WTC11 (cell line): ENCODE measurements at regions not wholly inside any gene's neighbourhood (a gene's known extent, or its start where the extent isn't known, plus 50 kb on each side); places are given as distances from the start of the nearest gene placed in this dataset.

ENCODE experiments used
- ATAC-seq: fragments of 200-7000 bp; cut with Tn5 transposase; 2 replicates; pipeline ENCODE4 v1.10.0; 2021; ENCODE audit warnings: mild to moderate bottlenecking, moderate library complexity
- CTCF ChIA-PET: fragments of 300-600 bp; sonication (Branson Sonifier 250); formaldehyde crosslinking; loops from one replicate; lab custom pipeline; 2021; ENCODE audit warnings: antibody characterized with exemption; lab: Charles Lee
- POLR2A ChIA-PET: fragments of 350-600 bp; sonication (Branson Sonifier 250); formaldehyde crosslinking; loops from one replicate; lab custom pipeline; 2021; ENCODE audit warnings: antibody characterized with exemption; lab: Charles Lee
- DNase-seq: peaks from one replicate; pipeline ENCODE4 v3.0.0; 2021; ENCODE audit warnings: low spot score
- H3K27ac Mint-ChIP-seq: 2 replicates; pipeline ENCODE4 v1.8.0; 2021; ENCODE audit warnings: mixed read lengths
- H3K27me3 Mint-ChIP-seq: 2 replicates; pipeline ENCODE4 v1.8.0; 2021; ENCODE audit warnings: low read depth, mild to moderate bottlenecking, moderate library complexity, mixed read lengths
- H3K36me3 Mint-ChIP-seq: 2 replicates; pipeline ENCODE4 v1.8.0; 2021; ENCODE audit warnings: mixed read lengths
- H3K4me1 Mint-ChIP-seq: 2 replicates; pipeline ENCODE4 v1.8.0; 2022; ENCODE audit warnings: mixed read lengths
- H3K4me3 Mint-ChIP-seq: 2 replicates; pipeline ENCODE4 v1.8.0; 2021; ENCODE audit warnings: mild to moderate bottlenecking, moderate library complexity, mixed read lengths
- H3K9me3 Mint-ChIP-seq: 2 replicates; pipeline ENCODE4 v1.8.0; 2021; ENCODE audit warnings: mixed read lengths
- ATF1 ChIP-seq: sonication (generic); formaldehyde crosslinking; IDR thresholded peaks from 2 replicates; pipeline ENCODE4 v1.8.1; 2023; ENCODE audit warnings: mild to moderate bottlenecking, moderate library complexity, missing genetic modification reagents
- ETV6 ChIP-seq: sonication (generic); formaldehyde crosslinking; IDR thresholded peaks from 2 replicates; pipeline ENCODE4 v1.8.1; 2022; ENCODE audit warnings: mild to moderate bottlenecking, missing genetic modification reagents
- FOXJ3 ChIP-seq: sonication (generic); formaldehyde crosslinking; IDR thresholded peaks from 2 replicates; pipeline ENCODE4 v1.9.0; 2021; ENCODE audit warnings: missing genetic modification reagents, mild to moderate bottlenecking, borderline replicate concordance
- GABPB1 ChIP-seq: sonication (generic); formaldehyde crosslinking; IDR thresholded peaks from 2 replicates; pipeline ENCODE4 v1.8.1; 2023; ENCODE audit warnings: mild to moderate bottlenecking, missing genetic modification reagents
- JAZF1 ChIP-seq: fragments of 250-450 bp; sonication (Bioruptor Pico); IDR thresholded peaks from 2 replicates; pipeline ENCODE4 v1.9.0; 2021; ENCODE audit warnings: moderate library complexity, mild to moderate bottlenecking, inconsistent platforms
- NFYB ChIP-seq: sonication (generic); formaldehyde crosslinking; conservative IDR thresholded peaks from 2 replicates; pipeline ENCODE4 v1.8.0; 2022; ENCODE audit warnings: low read depth, missing genetic modification reagents
- SOX15 ChIP-seq: fragments of 250-450 bp; sonication (Bioruptor Pico); IDR thresholded peaks from 2 replicates; pipeline ENCODE4 v1.9.0; 2021; ENCODE audit warnings: mild to moderate bottlenecking
- ZNF121 ChIP-seq: sonication (generic); formaldehyde crosslinking; IDR thresholded peaks from 2 replicates; pipeline ENCODE4 v1.8.0; 2023; ENCODE audit warnings: missing genetic modification reagents
- ZNF219 ChIP-seq: sonication (generic); formaldehyde crosslinking; IDR thresholded peaks from 2 replicates; pipeline ENCODE4 v1.8.0; 2023; ENCODE audit warnings: missing genetic modification reagents, mild to moderate bottlenecking, borderline replicate concordance
- ZNF263 ChIP-seq: sonication (generic); formaldehyde crosslinking; IDR thresholded peaks from 2 replicates; pipeline ENCODE4 v1.8.1; 2022; ENCODE audit warnings: low read depth, mild to moderate bottlenecking, moderate library complexity, missing genetic modification reagents
- ZNF317 ChIP-seq: sonication (generic); formaldehyde crosslinking; IDR thresholded peaks from 2 replicates; pipeline ENCODE4 v1.8.1; 2023; ENCODE audit warnings: low read depth, mild to moderate bottlenecking, moderate library complexity, missing genetic modification reagents, borderline replicate concordance
- ZNF416 ChIP-seq: fragments of 250-450 bp; sonication (Bioruptor Pico); IDR thresholded peaks from 2 replicates; pipeline ENCODE4 v1.9.0; 2021; ENCODE audit warnings: mild to moderate bottlenecking, inconsistent platforms
- TF ChIP-seq, protein P1 (sequence below): sonication (generic); formaldehyde crosslinking; IDR thresholded peaks from 2 replicates; pipeline ENCODE4 v1.8.0; 2022; ENCODE audit warnings: missing genetic modification reagents
- TF ChIP-seq, protein P2 (sequence below): sonication (generic); formaldehyde crosslinking; IDR thresholded peaks from 2 replicates; pipeline ENCODE4 v1.8.0; 2022; ENCODE audit warnings: mild to moderate bottlenecking, missing genetic modification reagents
- TF ChIP-seq, protein P3 (sequence below): sonication (generic); formaldehyde crosslinking; IDR thresholded peaks from 2 replicates; pipeline ENCODE4 v1.8.1; 2023; ENCODE audit warnings: mild to moderate bottlenecking, missing genetic modification reagents
- TF ChIP-seq, protein P4 (sequence below): sonication (generic); formaldehyde crosslinking; IDR thresholded peaks from 2 replicates; pipeline ENCODE4 v1.8.0; 2023; ENCODE audit warnings: mild to moderate bottlenecking, missing genetic modification reagents
- TF ChIP-seq, protein P5 (sequence below): sonication (generic); formaldehyde crosslinking; conservative IDR thresholded peaks from 2 replicates; pipeline ENCODE4 v1.8.1; 2023; ENCODE audit warnings: mild to moderate bottlenecking, low read depth, missing genetic modification reagents, moderate library complexity
- TF ChIP-seq, protein P6 (sequence below): sonication (generic); formaldehyde crosslinking; IDR thresholded peaks from 2 replicates; pipeline ENCODE4 v1.8.1; 2023; ENCODE audit warnings: mild to moderate bottlenecking, missing genetic modification reagents, moderate library complexity
- TF ChIP-seq, protein P7 (sequence below): fragments of 250-450 bp; sonication (Bioruptor Pico); conservative IDR thresholded peaks from 2 replicates; pipeline ENCODE4 v1.9.0; 2021; ENCODE audit warnings: mild to moderate bottlenecking

DNA sequence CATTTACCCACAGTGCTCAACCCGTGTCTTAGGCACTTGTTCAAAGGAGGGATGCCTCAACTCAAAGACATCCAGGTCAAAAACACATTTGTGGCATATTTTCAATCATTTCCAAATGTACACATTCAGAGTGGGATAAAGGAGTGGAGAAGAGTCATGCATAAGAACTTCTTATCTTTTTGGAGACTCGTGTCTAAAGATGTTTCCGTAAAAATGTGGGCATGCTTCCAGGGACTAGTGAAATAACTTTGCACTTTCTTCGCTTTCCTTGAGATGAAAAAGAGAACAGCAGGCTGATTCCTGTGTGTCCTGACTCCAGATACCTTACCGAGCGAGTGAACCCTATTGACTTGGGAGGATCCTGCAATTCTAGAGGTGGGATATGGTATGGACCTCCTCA, 256.6 kb upstream of the KCNJ16 start (continued):
- TF ChIP-seq, protein P1, sequence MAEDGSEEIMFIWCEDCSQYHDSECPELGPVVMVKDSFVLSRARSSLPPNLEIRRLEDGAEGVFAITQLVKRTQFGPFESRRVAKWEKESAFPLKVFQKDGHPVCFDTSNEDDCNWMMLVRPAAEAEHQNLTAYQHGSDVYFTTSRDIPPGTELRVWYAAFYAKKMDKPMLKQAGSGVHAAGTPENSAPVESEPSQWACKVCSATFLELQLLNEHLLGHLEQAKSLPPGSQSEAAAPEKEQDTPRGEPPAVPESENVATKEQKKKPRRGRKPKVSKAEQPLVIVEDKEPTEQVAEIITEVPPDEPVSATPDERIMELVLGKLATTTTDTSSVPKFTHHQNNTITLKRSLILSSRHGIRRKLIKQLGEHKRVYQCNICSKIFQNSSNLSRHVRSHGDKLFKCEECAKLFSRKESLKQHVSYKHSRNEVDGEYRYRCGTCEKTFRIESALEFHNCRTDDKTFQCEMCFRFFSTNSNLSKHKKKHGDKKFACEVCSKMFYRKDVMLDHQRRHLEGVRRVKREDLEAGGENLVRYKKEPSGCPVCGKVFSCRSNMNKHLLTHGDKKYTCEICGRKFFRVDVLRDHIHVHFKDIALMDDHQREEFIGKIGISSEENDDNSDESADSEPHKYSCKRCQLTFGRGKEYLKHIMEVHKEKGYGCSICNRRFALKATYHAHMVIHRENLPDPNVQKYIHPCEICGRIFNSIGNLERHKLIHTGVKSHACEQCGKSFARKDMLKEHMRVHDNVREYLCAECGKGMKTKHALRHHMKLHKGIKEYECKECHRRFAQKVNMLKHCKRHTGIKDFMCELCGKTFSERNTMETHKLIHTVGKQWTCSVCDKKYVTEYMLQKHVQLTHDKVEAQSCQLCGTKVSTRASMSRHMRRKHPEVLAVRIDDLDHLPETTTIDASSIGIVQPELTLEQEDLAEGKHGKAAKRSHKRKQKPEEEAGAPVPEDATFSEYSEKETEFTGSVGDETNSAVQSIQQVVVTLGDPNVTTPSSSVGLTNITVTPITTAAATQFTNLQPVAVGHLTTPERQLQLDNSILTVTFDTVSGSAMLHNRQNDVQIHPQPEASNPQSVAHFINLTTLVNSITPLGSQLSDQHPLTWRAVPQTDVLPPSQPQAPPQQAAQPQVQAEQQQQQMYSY (CRISPR knock-in tag) = no peak
- TF ChIP-seq, protein P2, sequence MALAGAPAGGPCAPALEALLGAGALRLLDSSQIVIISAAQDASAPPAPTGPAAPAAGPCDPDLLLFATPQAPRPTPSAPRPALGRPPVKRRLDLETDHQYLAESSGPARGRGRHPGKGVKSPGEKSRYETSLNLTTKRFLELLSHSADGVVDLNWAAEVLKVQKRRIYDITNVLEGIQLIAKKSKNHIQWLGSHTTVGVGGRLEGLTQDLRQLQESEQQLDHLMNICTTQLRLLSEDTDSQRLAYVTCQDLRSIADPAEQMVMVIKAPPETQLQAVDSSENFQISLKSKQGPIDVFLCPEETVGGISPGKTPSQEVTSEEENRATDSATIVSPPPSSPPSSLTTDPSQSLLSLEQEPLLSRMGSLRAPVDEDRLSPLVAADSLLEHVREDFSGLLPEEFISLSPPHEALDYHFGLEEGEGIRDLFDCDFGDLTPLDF (CRISPR knock-in tag) = no peak
- TF ChIP-seq, protein P3, sequence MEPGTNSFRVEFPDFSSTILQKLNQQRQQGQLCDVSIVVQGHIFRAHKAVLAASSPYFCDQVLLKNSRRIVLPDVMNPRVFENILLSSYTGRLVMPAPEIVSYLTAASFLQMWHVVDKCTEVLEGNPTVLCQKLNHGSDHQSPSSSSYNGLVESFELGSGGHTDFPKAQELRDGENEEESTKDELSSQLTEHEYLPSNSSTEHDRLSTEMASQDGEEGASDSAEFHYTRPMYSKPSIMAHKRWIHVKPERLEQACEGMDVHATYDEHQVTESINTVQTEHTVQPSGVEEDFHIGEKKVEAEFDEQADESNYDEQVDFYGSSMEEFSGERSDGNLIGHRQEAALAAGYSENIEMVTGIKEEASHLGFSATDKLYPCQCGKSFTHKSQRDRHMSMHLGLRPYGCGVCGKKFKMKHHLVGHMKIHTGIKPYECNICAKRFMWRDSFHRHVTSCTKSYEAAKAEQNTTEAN = no peak

DNA sequence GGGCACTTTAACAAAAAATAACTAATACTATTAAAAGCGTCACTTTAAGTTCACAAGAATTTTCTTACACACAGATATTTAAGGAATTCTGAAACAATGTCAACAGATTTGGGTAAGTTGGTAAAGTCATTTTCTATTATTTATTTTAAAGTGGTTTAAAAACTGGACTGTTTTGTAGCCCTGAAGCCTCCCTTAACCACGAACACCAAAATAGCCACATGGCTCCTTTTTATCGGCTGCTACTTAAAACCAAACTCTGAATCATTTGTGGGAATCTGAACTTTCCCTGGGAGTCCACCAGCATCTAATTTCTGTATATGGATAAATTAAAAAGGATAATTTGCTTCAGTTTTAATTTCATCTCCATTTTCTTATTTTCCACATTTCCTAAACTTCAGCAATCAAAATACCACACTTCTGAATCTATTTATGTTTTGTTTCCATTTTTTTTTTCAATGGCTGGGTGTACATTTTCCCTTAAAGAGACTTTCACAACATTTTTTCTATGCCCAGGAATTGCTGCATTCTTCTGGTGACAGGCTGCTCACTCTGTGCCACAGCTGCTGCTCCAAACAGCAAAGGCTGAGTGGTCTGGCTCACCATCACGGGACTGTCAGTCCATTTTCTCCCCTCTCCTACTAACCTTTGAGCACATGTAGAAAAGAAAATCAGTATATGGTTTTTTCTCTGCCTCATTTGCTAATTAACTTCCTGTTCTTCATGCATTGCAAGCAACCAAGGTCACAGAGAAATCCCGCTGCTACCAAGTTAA, 255.5 kb upstream of the KCNJ16 start:
- POLR2A ChIA-PET = no interaction called here
- TF ChIP-seq, protein P4, sequence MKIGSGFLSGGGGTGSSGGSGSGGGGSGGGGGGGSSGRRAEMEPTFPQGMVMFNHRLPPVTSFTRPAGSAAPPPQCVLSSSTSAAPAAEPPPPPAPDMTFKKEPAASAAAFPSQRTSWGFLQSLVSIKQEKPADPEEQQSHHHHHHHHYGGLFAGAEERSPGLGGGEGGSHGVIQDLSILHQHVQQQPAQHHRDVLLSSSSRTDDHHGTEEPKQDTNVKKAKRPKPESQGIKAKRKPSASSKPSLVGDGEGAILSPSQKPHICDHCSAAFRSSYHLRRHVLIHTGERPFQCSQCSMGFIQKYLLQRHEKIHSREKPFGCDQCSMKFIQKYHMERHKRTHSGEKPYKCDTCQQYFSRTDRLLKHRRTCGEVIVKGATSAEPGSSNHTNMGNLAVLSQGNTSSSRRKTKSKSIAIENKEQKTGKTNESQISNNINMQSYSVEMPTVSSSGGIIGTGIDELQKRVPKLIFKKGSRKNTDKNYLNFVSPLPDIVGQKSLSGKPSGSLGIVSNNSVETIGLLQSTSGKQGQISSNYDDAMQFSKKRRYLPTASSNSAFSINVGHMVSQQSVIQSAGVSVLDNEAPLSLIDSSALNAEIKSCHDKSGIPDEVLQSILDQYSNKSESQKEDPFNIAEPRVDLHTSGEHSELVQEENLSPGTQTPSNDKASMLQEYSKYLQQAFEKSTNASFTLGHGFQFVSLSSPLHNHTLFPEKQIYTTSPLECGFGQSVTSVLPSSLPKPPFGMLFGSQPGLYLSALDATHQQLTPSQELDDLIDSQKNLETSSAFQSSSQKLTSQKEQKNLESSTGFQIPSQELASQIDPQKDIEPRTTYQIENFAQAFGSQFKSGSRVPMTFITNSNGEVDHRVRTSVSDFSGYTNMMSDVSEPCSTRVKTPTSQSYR = no peak
- TF ChIP-seq FOXJ3 (no peak), ETV6 (no peak), ZNF317 (no peak), JAZF1 (no peak), ZNF416 (CRISPR knock-in tag) (no peak), ZNF121 (no peak), GABPB1 (CRISPR knock-in tag) (no peak), ZNF263 (no peak), ZNF219 (CRISPR knock-in tag) (no peak), SOX15 (CRISPR knock-in tag) (no peak), NFYB (CRISPR knock-in tag) (no peak), ATF1 (no peak)
- TF ChIP-seq, protein P5, sequence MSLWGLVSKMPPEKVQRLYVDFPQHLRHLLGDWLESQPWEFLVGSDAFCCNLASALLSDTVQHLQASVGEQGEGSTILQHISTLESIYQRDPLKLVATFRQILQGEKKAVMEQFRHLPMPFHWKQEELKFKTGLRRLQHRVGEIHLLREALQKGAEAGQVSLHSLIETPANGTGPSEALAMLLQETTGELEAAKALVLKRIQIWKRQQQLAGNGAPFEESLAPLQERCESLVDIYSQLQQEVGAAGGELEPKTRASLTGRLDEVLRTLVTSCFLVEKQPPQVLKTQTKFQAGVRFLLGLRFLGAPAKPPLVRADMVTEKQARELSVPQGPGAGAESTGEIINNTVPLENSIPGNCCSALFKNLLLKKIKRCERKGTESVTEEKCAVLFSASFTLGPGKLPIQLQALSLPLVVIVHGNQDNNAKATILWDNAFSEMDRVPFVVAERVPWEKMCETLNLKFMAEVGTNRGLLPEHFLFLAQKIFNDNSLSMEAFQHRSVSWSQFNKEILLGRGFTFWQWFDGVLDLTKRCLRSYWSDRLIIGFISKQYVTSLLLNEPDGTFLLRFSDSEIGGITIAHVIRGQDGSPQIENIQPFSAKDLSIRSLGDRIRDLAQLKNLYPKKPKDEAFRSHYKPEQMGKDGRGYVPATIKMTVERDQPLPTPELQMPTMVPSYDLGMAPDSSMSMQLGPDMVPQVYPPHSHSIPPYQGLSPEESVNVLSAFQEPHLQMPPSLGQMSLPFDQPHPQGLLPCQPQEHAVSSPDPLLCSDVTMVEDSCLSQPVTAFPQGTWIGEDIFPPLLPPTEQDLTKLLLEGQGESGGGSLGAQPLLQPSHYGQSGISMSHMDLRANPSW (CRISPR knock-in tag) = no peak
- TF ChIP-seq, protein P6, sequence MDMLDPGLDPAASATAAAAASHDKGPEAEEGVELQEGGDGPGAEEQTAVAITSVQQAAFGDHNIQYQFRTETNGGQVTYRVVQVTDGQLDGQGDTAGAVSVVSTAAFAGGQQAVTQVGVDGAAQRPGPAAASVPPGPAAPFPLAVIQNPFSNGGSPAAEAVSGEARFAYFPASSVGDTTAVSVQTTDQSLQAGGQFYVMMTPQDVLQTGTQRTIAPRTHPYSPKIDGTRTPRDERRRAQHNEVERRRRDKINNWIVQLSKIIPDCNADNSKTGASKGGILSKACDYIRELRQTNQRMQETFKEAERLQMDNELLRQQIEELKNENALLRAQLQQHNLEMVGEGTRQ (CRISPR knock-in tag) = no peak
- TF ChIP-seq, protein P7, sequence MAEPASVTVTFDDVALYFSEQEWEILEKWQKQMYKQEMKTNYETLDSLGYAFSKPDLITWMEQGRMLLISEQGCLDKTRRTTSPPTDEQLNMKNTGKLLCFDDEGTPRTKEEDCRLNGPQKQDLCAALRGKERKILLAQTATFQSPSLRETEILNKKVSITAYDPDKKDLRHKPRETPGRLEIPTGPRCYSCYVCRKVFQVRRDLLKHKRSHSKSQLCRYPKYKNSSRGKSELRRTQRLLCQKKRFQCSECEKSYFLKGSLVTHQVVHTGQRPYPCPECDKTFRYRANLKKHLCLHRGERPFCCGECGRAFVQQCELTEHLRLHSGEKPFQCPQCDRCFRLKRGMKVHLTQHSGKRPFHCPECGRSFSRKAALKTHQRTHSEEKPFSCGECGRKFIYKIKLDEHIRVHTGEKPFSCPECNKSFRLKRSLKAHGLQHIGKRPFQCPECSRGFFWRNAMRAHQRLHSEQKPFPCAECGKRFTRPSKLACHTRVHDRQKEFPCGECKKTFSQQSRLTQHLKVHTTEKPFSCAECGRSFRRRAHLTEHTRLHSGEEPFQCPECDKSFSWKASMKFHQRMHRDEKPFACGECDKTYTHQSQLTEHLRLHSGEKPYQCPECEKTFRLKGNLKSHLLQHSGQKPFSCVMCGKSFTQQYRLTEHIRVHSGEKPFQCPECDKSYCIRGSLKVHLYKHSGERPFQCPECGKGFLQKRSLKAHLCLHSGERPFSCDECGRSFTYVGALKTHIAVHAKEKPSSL (CRISPR knock-in tag) = no peak

More for the DNA sequence above, 255.5 kb upstream of the KCNJ16 start:
- no peak overlapping the region for H3K4me3 Mint-ChIP-seq
- no peaks in the 10 kb centered on the region for H3K36me3 Mint-ChIP-seq
- H3K27me3 Mint-ChIP-seq = no peaks in the 10 kb centered on the region
- H3K27ac Mint-ChIP-seq = no peak overlapping the region
- CTCF ChIA-PET = no interaction called here
- ATAC-seq (no peak), DNase-seq (no peak)
- no peaks in the 10 kb centered on the region for H3K4me1 Mint-ChIP-seq
- peaks cover 13% of the 10 kb centered on the region for H3K9me3 Mint-ChIP-seq
